Kidney (tissue), 13 donors: ENCODE measurements at regions not wholly inside any gene's neighbourhood (a gene's known extent, or its start where the extent isn't known, plus 50 kb on each side); places are given as distances from the start of the nearest gene placed in this dataset.

Experiments used
- DNase-seq, 5 donors: peaks; one replicate each; pipeline ENCODE4 v3.0.0-alpha.2; 2013 to 2020
- FAIRE-seq: peaks from 2 replicates; lab custom pipeline; 2012; peaks lifted over from hg19 to GRCh38; lab: Jason Lieb, UNC
- H3K27ac ChIP-seq, 2 donors: one replicate each; pipeline ENCODE4 v1.7.0; 2013; ENCODE audit warnings: low read depth in 2 of 2, low read length in 2 of 2, inconsistent platforms in 1 of 2
- H3K27me3 ChIP-seq: one replicate; pipeline ENCODE4 v1.7.1; 2013; ENCODE audit warnings: low read length, inconsistent platforms; ENCODE audit not compliant: control insufficient read depth, insufficient read depth
- H3K36me3 ChIP-seq, 3 donors: one replicate each; pipeline versions ENCODE4 v1.7.0 to v1.7.1; 2013; ENCODE audit warnings: low read length in 3 of 3, control low read depth in 1 of 3, inconsistent platforms in 1 of 3; ENCODE audit not compliant: insufficient read depth in 3 of 3, control insufficient read depth in 2 of 3
- H3K4me1 ChIP-seq, 3 donors: one replicate each; pipeline versions ENCODE4 v1.7.0 to v1.7.1; 2013; ENCODE audit warnings: low read length in 3 of 3, inconsistent platforms in 1 of 3, low read depth in 1 of 3; ENCODE audit not compliant: control insufficient read depth in 2 of 3, insufficient read depth in 2 of 3
- H3K4me3 ChIP-seq, 3 donors: one replicate each; pipeline versions ENCODE4 v1.7.0 to v1.8.1; 2013; ENCODE audit warnings: low read length in 3 of 3, control low read depth in 1 of 3, inconsistent platforms in 1 of 3
- H3K9ac ChIP-seq, 3 donors: one replicate each; pipeline versions ENCODE4 v1.7.0 to v1.7.1; 2013; ENCODE audit warnings: low read length in 3 of 3, control low read depth in 1 of 3, inconsistent platforms in 1 of 3
- H3K9me3 ChIP-seq, 3 donors: one replicate each; pipeline versions ENCODE4 v1.7.0 to v1.7.1; 2013; ENCODE audit warnings: low read length in 3 of 3, control low read depth in 1 of 3, inconsistent platforms in 1 of 3; ENCODE audit not compliant: control insufficient read depth in 2 of 3, insufficient read depth in 1 of 3
- intact Hi-C: fragments of 100-400 bp; cut with DNase I; formaldehyde crosslinking; loops from one replicate; pipeline ENCODE4 v1.11.1; 2022
- TF ChIP-seq, protein P1 (sequence below): IDR thresholded peaks from 3 replicates; pipeline ENCODE4 v1.5.1; 2012; ENCODE audit warnings: mild to moderate bottlenecking, moderate library complexity, borderline replicate concordance; ENCODE audit not compliant: insufficient read depth; ENCODE audit errors: extremely low read depth
- donor health status: control.
- donor health status: control.
- donor health status: control.
- donor health status: control.
- donor health status: control.
- donor health status: DM: yes; HTN: yes; CAD: no.
- donor health status: Normal renal cell carcinoma (clear cell type).

DNA sequence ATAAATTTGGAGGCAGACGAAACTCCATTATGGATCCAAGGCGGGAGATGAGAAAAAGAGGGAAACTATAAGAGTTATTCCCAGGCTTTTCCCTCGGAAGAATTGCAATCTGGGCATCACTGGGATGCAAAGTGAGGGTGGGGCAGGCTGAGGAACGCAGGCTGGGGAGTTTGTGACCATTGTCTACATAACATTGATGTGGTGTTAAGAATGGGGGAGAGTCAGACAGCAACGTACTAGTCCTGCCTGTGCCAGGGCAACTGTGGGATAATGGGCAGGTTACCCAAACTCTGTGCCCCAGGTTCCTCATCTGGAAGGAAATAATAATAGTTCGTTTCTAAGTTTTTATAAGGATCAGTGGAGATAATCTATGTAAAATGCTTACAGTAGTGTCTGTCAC lies 84.4 kb upstream of the SIX2 start:
- Histone ChIP-seq H3K27ac (no peak overlapping the region), H3K27me3 (no peaks in the 10 kb centered on the region), H3K9me3 (no peaks in the 10 kb centered on the region), H3K36me3 (no peaks in the 10 kb centered on the region), H3K9ac (no peak overlapping the region), H3K4me3 (no peak overlapping the region), H3K4me1 (no peaks in the 10 kb centered on the region)
- DNase-seq (no peak), FAIRE-seq (no peak)
- TF ChIP-seq, protein P1, sequence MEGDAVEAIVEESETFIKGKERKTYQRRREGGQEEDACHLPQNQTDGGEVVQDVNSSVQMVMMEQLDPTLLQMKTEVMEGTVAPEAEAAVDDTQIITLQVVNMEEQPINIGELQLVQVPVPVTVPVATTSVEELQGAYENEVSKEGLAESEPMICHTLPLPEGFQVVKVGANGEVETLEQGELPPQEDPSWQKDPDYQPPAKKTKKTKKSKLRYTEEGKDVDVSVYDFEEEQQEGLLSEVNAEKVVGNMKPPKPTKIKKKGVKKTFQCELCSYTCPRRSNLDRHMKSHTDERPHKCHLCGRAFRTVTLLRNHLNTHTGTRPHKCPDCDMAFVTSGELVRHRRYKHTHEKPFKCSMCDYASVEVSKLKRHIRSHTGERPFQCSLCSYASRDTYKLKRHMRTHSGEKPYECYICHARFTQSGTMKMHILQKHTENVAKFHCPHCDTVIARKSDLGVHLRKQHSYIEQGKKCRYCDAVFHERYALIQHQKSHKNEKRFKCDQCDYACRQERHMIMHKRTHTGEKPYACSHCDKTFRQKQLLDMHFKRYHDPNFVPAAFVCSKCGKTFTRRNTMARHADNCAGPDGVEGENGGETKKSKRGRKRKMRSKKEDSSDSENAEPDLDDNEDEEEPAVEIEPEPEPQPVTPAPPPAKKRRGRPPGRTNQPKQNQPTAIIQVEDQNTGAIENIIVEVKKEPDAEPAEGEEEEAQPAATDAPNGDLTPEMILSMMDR = no peak
- intact Hi-C loops = no loop called here

DNA sequence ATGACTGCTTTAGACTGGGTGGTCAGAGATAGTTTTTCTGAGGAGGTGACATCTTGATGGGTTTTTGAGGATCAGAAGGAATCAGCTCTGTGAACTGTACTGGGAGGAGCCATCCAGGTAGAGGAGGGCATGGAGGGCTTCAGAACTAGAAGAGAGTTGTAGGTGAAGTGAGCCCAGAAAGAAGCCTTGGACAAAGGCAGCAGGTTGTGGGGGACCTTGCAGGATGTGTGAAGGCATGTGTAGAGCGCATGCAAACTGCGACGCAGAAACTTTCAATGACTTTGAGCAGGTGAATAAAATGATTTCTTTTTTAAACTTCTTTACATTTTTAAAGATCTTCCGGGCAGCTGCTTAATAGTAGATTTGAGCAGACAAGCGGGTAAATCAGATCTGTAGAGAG lies 83.9 kb upstream of the SIX2 start:
- no peak for DNase-seq
- no peaks in the 10 kb centered on the region for H3K4me1 ChIP-seq
- no peaks in the 10 kb centered on the region for H3K27me3 ChIP-seq
- H3K27ac ChIP-seq = no peak overlapping the region
- no peak overlapping the region for H3K9ac ChIP-seq
- TF ChIP-seq, protein P1 = no peak
- H3K36me3 ChIP-seq = no peaks in the 10 kb centered on the region
- no peaks in the 10 kb centered on the region for H3K9me3 ChIP-seq
- no peak overlapping the region for H3K4me3 ChIP-seq
- FAIRE-seq = no peak
- intact Hi-C loops = no loop called here

DNA sequence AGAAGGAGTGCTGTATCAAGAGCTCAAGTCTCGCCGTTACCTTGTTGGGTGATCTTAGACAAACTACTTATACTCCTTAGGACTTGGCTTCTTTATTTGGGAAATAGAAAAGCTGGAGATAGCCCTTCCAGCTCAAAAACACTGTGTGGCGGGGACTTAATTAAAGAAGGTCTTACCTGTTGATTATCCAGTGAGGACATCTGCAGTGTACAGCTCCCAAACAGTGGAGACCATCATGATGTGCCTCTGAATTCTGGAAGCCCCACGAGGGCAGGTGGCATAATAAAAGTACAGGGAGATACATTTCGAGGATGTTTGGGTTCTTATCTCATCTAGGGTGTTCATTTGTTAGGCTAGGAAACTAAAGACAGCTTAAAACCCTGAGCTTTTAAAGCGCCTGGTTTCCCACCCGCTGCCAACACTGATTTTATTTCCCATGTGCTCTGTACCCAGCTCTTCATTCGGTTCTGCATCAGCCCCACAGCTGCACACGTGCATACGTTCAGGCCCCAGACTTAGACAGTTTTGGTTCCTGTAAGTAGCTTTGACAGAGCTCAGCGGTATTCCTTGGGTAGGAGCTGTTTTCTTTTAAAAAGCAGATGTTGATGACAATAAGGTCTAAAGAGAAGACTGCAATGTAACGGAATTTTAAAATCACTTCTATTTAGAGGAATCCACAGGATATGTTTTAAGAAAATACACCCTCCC lies 80.5 kb upstream of the SIX2 start:
- no peaks in the 10 kb centered on the region for H3K36me3 ChIP-seq
- no peak overlapping the region for H3K9ac ChIP-seq
- H3K9me3 ChIP-seq = no peaks in the 10 kb centered on the region
- intact Hi-C loops = no loop called here
- no peaks in the 10 kb centered on the region for H3K4me1 ChIP-seq
- no peak for FAIRE-seq
- no peaks in the 10 kb centered on the region for H3K27me3 ChIP-seq
- no peak overlapping the region for H3K4me3 ChIP-seq
- DNase-seq = no peak
- TF ChIP-seq, protein P1 = no peak
- H3K27ac ChIP-seq = no peak overlapping the region

DNA sequence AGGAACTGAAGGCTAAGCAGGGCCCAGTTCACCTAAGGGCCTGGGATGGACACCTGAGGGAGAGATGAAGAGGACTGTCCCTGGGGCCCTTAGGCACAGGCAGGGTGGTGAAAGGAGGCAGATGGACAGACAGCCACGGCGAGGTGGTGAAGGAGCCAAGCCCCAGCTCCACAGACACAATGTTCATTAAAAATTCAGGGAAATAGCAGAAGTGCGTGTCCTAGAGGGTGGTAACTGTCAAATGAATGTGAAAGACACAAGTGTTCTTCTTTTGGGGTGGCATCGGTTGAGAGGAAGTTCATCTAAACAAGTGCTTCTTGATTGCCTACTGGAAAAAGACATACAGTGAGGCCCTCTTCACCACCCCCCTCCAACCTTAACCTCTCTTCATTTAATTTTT lies 76.2 kb upstream of the SIX2 start:
- Histone ChIP-seq H3K27me3 (no peaks in the 10 kb centered on the region), H3K36me3 (no peaks in the 10 kb centered on the region), H3K9me3 (no peaks in the 10 kb centered on the region), H3K4me3 (no peak overlapping the region), H3K9ac (no peak overlapping the region), H3K27ac (no peak overlapping the region), H3K4me1 (no peaks in the 10 kb centered on the region)
- DNase-seq = no peak
- TF ChIP-seq, protein P1 = no peak
- FAIRE-seq = no peak
- intact Hi-C loops = no loop called here
